HepG2 (cell line): ENCODE measurements at regions not wholly inside any gene's neighbourhood (a gene's known extent, or its start where the extent isn't known, plus 50 kb on each side); places are given as distances from the start of the nearest gene placed in this dataset.

Experiments used
- ATAC-seq: fragments of 200-7000 bp; cut with Tn5 transposase; 3 replicates; pipeline ENCODE4 v1.9.1; 2020; ENCODE audit warnings: mild to moderate bottlenecking, moderate library complexity
- BruUV-seq: library from RNA; stranded (reverse); fragments of 400-500 nt; replicated peaks from 2 replicates; lab custom pipeline; 2021; lab: Mats Ljungman, UMichigan
- CTCF ChIA-PET: fragments of 300-600 bp; formaldehyde crosslinking; extraction: SDS; loops from one replicate; lab custom pipeline; 2021; ENCODE audit warnings: low total read pairs, inconsistent platforms, low intra/inter-chr PET ratio; lab: Yijun Ruan, JAX
- POLR2A ChIA-PET: fragments of 350-600 bp; sonication (Branson Sonifier 250); formaldehyde crosslinking; loops from one replicate; lab custom pipeline; 2020; ENCODE audit warnings: antibody characterized with exemption, inconsistent platforms; lab: Yijun Ruan, JAX
- DNase-seq: peaks from one replicate; pipeline ENCODE4 v3.0.0-alpha.2; 2015; ENCODE audit warnings: low spot score
- FAIRE-seq: peaks from 3 replicates; lab custom pipeline; 2011; peaks lifted over from hg19 to GRCh38; lab: Jason Lieb, UNC
- H2AFZ ChIP-seq: one replicate; pipeline ENCODE4 v1.6.1; 2011; ENCODE audit warnings: low read length, inconsistent platforms
- H3K27ac ChIP-seq: fragments of 300-600 bp; 3 replicates; pipeline ENCODE4 v1.8.0; 2011; ENCODE audit warnings: mixed run types, mild to moderate bottlenecking, mixed read lengths, low read length, inconsistent platforms; ENCODE audit not compliant: insufficient read depth; ENCODE audit errors: extremely low read length
- H3K27me3 ChIP-seq, 2 experiments: fragments of 200-600 bp in 1 of 2; 2 replicates in 1 of 2; 3 replicates in 1 of 2; pipeline versions ENCODE4 v1.6.0 to v1.8.0; 2011; ENCODE audit warnings: low read length in 2 of 2, mild to moderate bottlenecking in 2 of 2, moderate library complexity in 2 of 2, inconsistent platforms in 1 of 2; ENCODE audit not compliant: insufficient read depth in 2 of 2, control insufficient read depth in 1 of 2
- H3K36me3 ChIP-seq, 2 experiments: fragments of 200-600 bp in 1 of 2; replicated peaks in 1 of 2; 2 replicates in 1 of 2; 3 replicates in 1 of 2; pipeline versions ENCODE4 v1.5.1 to v1.8.0; 2011; ENCODE audit warnings: low read length in 2 of 2, inconsistent platforms in 1 of 2; ENCODE audit not compliant: insufficient read depth in 2 of 2, control insufficient read depth in 1 of 2
- H3K4me1 ChIP-seq: 2 replicates; pipeline ENCODE4 v1.5.1; 2012; ENCODE audit warnings: low read length, inconsistent platforms; ENCODE audit not compliant: insufficient read depth
- H3K4me2 ChIP-seq: 2 replicates; pipeline ENCODE4 v1.6.0; 2011; ENCODE audit warnings: low read depth, low read length, inconsistent platforms
- H3K4me3 ChIP-seq, 3 experiments: fragments of 200-600 bp in 1 of 3; sonication (generic), shearing (Covaris generic) in 1 of 3; replicated peaks in 1 of 3; 2 replicates each; pipeline ENCODE4 v1.5.1; 2011 to 2016; ENCODE audit warnings: low read length in 3 of 3, inconsistent platforms in 2 of 3, low read depth in 2 of 3, mild to moderate bottlenecking in 2 of 3, control low read depth in 1 of 3, mixed read lengths in 1 of 3; ENCODE audit not compliant: insufficient read depth in 1 of 3
- H3K79me2 ChIP-seq: one replicate; pipeline ENCODE4 v1.6.1; 2011; ENCODE audit warnings: low read length, inconsistent platforms; ENCODE audit not compliant: insufficient read depth
- H3K9ac ChIP-seq: 2 replicates; pipeline ENCODE4 v1.6.0; 2011; ENCODE audit warnings: mild to moderate bottlenecking, low read depth, low read length, inconsistent platforms; ENCODE audit not compliant: insufficient read depth
- H3K9me3 ChIP-seq: 2 replicates; pipeline ENCODE4 v1.5.1; 2012; ENCODE audit warnings: mild to moderate bottlenecking, low read length
- H4K20me1 ChIP-seq: 2 replicates; pipeline ENCODE4 v1.6.0; 2011; ENCODE audit warnings: inconsistent platforms, mild to moderate bottlenecking, low read length, moderate library complexity; ENCODE audit not compliant: insufficient read depth
- ARID3A ChIP-seq: IDR thresholded peaks from 2 replicates; pipeline ENCODE4 v1.6.1; 2012; ENCODE audit warnings: low read depth, low read length, improper control_type of control experiment
- ATAD3A ChIP-seq: sonication (generic); formaldehyde crosslinking; IDR thresholded peaks from 2 replicates; pipeline ENCODE4 v1.4.0; 2020; ENCODE audit warnings: missing genetic modification reagents
- CEBPG ChIP-seq: IDR thresholded peaks from 2 replicates; pipeline ENCODE4 v1.6.1; 2016
- HNF4G ChIP-seq, 2 experiments: sonication (generic) in 1 of 2; formaldehyde crosslinking in 1 of 2; IDR thresholded peaks; 2 replicates each; pipeline versions ENCODE4 v1.4.0 to v1.6.1; 2011 to 2020; ENCODE audit warnings: borderline replicate concordance in 2 of 2, low read depth in 2 of 2, mild to moderate bottlenecking in 2 of 2, low read length in 1 of 2, missing genetic modification reagents in 1 of 2, moderate library complexity in 1 of 2
- MED1 ChIP-seq: sonication (generic); formaldehyde crosslinking; IDR thresholded peaks from 2 replicates; pipeline ENCODE4 v1.4.0; 2020; ENCODE audit warnings: missing genetic modification reagents
- MYNN ChIP-seq: sonication (generic); formaldehyde crosslinking; IDR thresholded peaks from 2 replicates; pipeline ENCODE4 v1.4.0; 2020; ENCODE audit warnings: mild to moderate bottlenecking, low read depth, missing genetic modification reagents
- ZFX ChIP-seq: sonication (generic); formaldehyde crosslinking; IDR thresholded peaks from 2 replicates; pipeline ENCODE4 v1.4.0; 2020; ENCODE audit warnings: mild to moderate bottlenecking, low read depth, missing genetic modification reagents, moderate library complexity
- ZNF124 ChIP-seq: sonication (generic); formaldehyde crosslinking; IDR thresholded peaks from 2 replicates; pipeline ENCODE4 v1.4.0; 2020; ENCODE audit warnings: missing genetic modification reagents
- ZNF234 ChIP-seq: sonication (generic); formaldehyde crosslinking; conservative IDR thresholded peaks from 2 replicates; pipeline ENCODE4 v1.5.1; 2020; ENCODE audit warnings: mild to moderate bottlenecking, missing genetic modification reagents
- ZNF260 ChIP-seq: sonication (generic); formaldehyde crosslinking; IDR thresholded peaks from 2 replicates; pipeline ENCODE4 v1.4.0; 2020; ENCODE audit warnings: missing genetic modification reagents, low read depth, mild to moderate bottlenecking, borderline replicate concordance
- ZNF430 ChIP-seq: sonication (generic); formaldehyde crosslinking; IDR thresholded peaks from 2 replicates; pipeline ENCODE4 v1.9.0; 2021; ENCODE audit warnings: mild to moderate bottlenecking, missing genetic modification reagents
- ZNF543 ChIP-seq: sonication (generic); formaldehyde crosslinking; IDR thresholded peaks from 2 replicates; pipeline ENCODE4 v1.4.0; 2020; ENCODE audit warnings: mild to moderate bottlenecking, missing genetic modification reagents
- ZNF576 ChIP-seq: sonication (generic); formaldehyde crosslinking; IDR thresholded peaks from 2 replicates; pipeline ENCODE4 v1.4.0; 2020; ENCODE audit warnings: mild to moderate bottlenecking, missing genetic modification reagents
- ZNF768 ChIP-seq: sonication (generic); formaldehyde crosslinking; IDR thresholded peaks from 2 replicates; pipeline ENCODE4 v1.4.0; 2020; ENCODE audit warnings: missing genetic modification reagents
- ZSCAN20 ChIP-seq: sonication (generic); formaldehyde crosslinking; IDR thresholded peaks from 2 replicates; pipeline ENCODE4 v1.4.0; 2020; ENCODE audit warnings: missing genetic modification reagents, mild to moderate bottlenecking, borderline replicate concordance
- ZSCAN9 ChIP-seq: IDR thresholded peaks from 2 replicates; pipeline ENCODE4 v1.6.1; 2016; ENCODE audit warnings: borderline replicate concordance
- WGBS: methylation state at CpG from one replicate; pipeline ENCODE4 v1.1.6; 2017; ENCODE audit warnings: low lambda C conversion rate; 5-methylcytosine and 5-hydroxymethylcytosine counted together
- in situ Hi-C: cut with HindIII; loops from 2 replicates; pipeline ENCODE4 v1.10.0; 2017; ENCODE audit warnings: low pct_unique_long_range_greater_than_20kb; ENCODE audit not compliant: extremely low pct_ligation_motif_present
- intact Hi-C: fragments of 100-400 bp; cut with micrococcal nuclease; formaldehyde crosslinking; loops from one replicate; pipeline ENCODE4 v1.10.0; 2022; ENCODE audit not compliant: unreplicated experiment

- H3K9me3 ChIP-seq: no peaks in the 10 kb centered on the region
- in situ Hi-C loops: no loop called here
- no peak for FAIRE-seq
- H3K4me3 ChIP-seq: no peak overlapping the region
- no peaks in the 10 kb centered on the region for H3K79me2 ChIP-seq
- H3K9ac ChIP-seq: no peak overlapping the region
- no peak for TF ChIP-seq ZSCAN20 (CRISPR knock-in tag)
- TF ChIP-seq ZNF260 (CRISPR knock-in tag): no peak
- no peak for TF ChIP-seq ZNF576
- TF ChIP-seq ZNF543 (CRISPR knock-in tag): no peak
- no peak for TF ChIP-seq ZNF124 (CRISPR knock-in tag)
- TF ChIP-seq HNF4G (IDR thresholded peaks at IDR 0.05; ENCODE audit: borderline replicate concordance, low read depth, low read length): no peak
- no peak for TF ChIP-seq HNF4G (CRISPR knock-in tag; IDR thresholded peaks at IDR 0.05; ENCODE audit: borderline replicate concordance, low read depth)
- no peak for TF ChIP-seq ZNF768 (CRISPR knock-in tag)
- no peak for TF ChIP-seq ATAD3A
- no peak for TF ChIP-seq CEBPG (CRISPR knock-in tag)
- no peak for TF ChIP-seq ZNF430
- TF ChIP-seq MYNN (CRISPR knock-in tag): no peak
- TF ChIP-seq ZFX: no peak
- TF ChIP-seq MED1 (CRISPR knock-in tag): no peak
- TF ChIP-seq ARID3A: no peak
- no peak for TF ChIP-seq ZSCAN9
- no peak for TF ChIP-seq ZNF234 (CRISPR knock-in tag)
- H2AFZ ChIP-seq: no peak overlapping the region
- ChIA-PET CTCF (no interaction called here), POLR2A (no interaction called here)
- H3K27me3 ChIP-seq: no peaks in the 10 kb centered on the region
- no peak for DNase-seq
- H3K4me1 ChIP-seq: no peaks in the 10 kb centered on the region
- 25% methylated on average over 2 of the region's 2 CpGs for WGBS
- ATAC-seq: no peak
- no peaks in the 10 kb centered on the region for H4K20me1 ChIP-seq
- no peak overlapping the region for H3K27ac ChIP-seq
- BruUV-seq: no TSS peak
- intact Hi-C loops: no loop called here
- H3K4me2 ChIP-seq: no peak overlapping the region
- no peaks in the 10 kb centered on the region for H3K36me3 ChIP-seq
Measured at GRCh38 chr5:106493910-106494309, 1176.8 kb downstream of the EFNA5 start.
